ENCODE measurements at regions not wholly inside any gene's neighbourhood (a gene's known extent, or its start where the extent isn't known, plus 50 kb on each side); places are given as distances from the start of the nearest gene placed in this dataset.

- no peaks in the 10 kb centered on the region for H3K9me2 ChIP-seq (ENCODE audit: low read depth, low read length)
- H3K79me2 ChIP-seq (ENCODE audit: insufficient read depth, low read length): no peaks in the 10 kb centered on the region
- H3K9ac ChIP-seq (ENCODE audit: low read length): no peak overlapping the region
- H3K27ac ChIP-seq (ENCODE audit: low read depth, low read length, poor library complexity, severe bottlenecking): no peak overlapping the region
- no peaks in the 10 kb centered on the region for H3K9me3 ChIP-seq (ENCODE audit: low read length)
- TF ChIP-seq EZH2 (IDR thresholded peaks at IDR 0.05; ENCODE audit: borderline replicate concordance, low read length): no peak
- no peak for TF ChIP-seq CTCF (IDR thresholded peaks at IDR 0.05; ENCODE audit: low read length)
- H3K36me3 ChIP-seq (ENCODE audit: insufficient read depth, low read length): no peaks in the 10 kb centered on the region
- H3F3A ChIP-seq (ENCODE audit: insufficient read depth, low read length): no peaks in the 10 kb centered on the region
- H3K4me2 ChIP-seq (ENCODE audit: low read length): no peak overlapping the region
- H3K27me3 ChIP-seq (ENCODE audit: insufficient read depth, low read length): no peaks in the 10 kb centered on the region
- no peak overlapping the region for H3K4me3 ChIP-seq (ENCODE audit: low read depth, low read length, poor library complexity, severe bottlenecking)
- H2AFZ ChIP-seq (ENCODE audit: low read length): no peak overlapping the region
- no peaks in the 10 kb centered on the region for H4K20me1 ChIP-seq (ENCODE audit: insufficient read depth, low read length)
- no peaks in the 10 kb centered on the region for H3K4me1 ChIP-seq (ENCODE audit: insufficient read depth, low read length, severe bottlenecking)
Measured at GRCh38 chr10:108409306-108409705, 1244.8 kb upstream of the SORCS1 start.

DNA sequence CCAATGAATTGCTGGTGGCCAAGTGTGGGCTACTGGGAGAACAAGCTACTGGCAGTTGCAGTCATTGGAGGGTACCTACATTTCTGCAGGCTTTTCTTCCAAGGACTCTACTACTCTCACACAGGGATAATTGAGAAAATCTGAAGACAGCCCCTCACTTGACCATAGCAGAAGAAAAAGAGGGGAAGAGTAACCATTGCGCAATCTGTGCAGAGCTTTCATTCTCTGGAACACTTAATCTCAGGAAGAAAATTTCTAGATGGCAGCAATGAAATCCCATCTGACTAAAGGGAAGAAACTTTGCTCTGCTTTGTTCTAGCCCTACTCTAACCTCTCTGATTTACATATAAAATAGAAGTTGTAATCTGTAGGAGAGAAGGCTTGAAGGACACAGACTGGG, 1239.6 kb upstream of the SORCS1 start:
- Histone ChIP-seq H3K4me3 (ENCODE audit: low read depth, low read length, poor library complexity, severe bottlenecking) (no peak overlapping the region), H3K79me2 (ENCODE audit: insufficient read depth, low read length) (no peaks in the 10 kb centered on the region), H3K36me3 (ENCODE audit: insufficient read depth, low read length) (no peaks in the 10 kb centered on the region), H2AFZ (ENCODE audit: low read length) (no peak overlapping the region), H4K20me1 (ENCODE audit: insufficient read depth, low read length) (no peaks in the 10 kb centered on the region), H3K9me3 (ENCODE audit: low read length) (no peaks in the 10 kb centered on the region), H3K27ac (ENCODE audit: low read depth, low read length, poor library complexity, severe bottlenecking) (no peak overlapping the region), H3K4me2 (ENCODE audit: low read length) (no peak overlapping the region), H3K4me1 (ENCODE audit: insufficient read depth, low read length, severe bottlenecking) (no peaks in the 10 kb centered on the region), H3K9me2 (ENCODE audit: low read depth, low read length) (no peaks in the 10 kb centered on the region), H3F3A (ENCODE audit: insufficient read depth, low read length) (no peaks in the 10 kb centered on the region), H3K9ac (ENCODE audit: low read length) (no peak overlapping the region), H3K27me3 (ENCODE audit: insufficient read depth, low read length) (no peaks in the 10 kb centered on the region)
- TF ChIP-seq EZH2 (IDR thresholded peaks at IDR 0.05; ENCODE audit: borderline replicate concordance, low read length) (no peak), CTCF (IDR thresholded peaks at IDR 0.05; ENCODE audit: low read length) (no peak)

- TF ChIP-seq CTCF (IDR thresholded peaks at IDR 0.05; ENCODE audit: low read length): no peak
- no peak for TF ChIP-seq EZH2 (IDR thresholded peaks at IDR 0.05; ENCODE audit: borderline replicate concordance, low read length)
- Histone ChIP-seq H3K36me3 (ENCODE audit: insufficient read depth, low read length) (no peaks in the 10 kb centered on the region), H3K9me3 (ENCODE audit: low read length) (no peaks in the 10 kb centered on the region), H3K27me3 (ENCODE audit: insufficient read depth, low read length) (no peaks in the 10 kb centered on the region), H3K4me3 (ENCODE audit: low read depth, low read length, poor library complexity, severe bottlenecking) (no peak overlapping the region), H2AFZ (ENCODE audit: low read length) (no peak overlapping the region), H3K9ac (ENCODE audit: low read length) (no peak overlapping the region), H3K79me2 (ENCODE audit: insufficient read depth, low read length) (no peaks in the 10 kb centered on the region), H3K4me1 (ENCODE audit: insufficient read depth, low read length, severe bottlenecking) (no peaks in the 10 kb centered on the region), H3K27ac (ENCODE audit: low read depth, low read length, poor library complexity, severe bottlenecking) (no peak overlapping the region), H3K9me2 (ENCODE audit: low read depth, low read length) (no peaks in the 10 kb centered on the region), H3K4me2 (ENCODE audit: low read length) (no peak overlapping the region), H3F3A (ENCODE audit: insufficient read depth, low read length) (no peaks in the 10 kb centered on the region), H4K20me1 (ENCODE audit: insufficient read depth, low read length) (no peaks in the 10 kb centered on the region)
Measured at GRCh38 chr10:108399465-108399864, 1235.0 kb upstream of the SORCS1 start.

Measured in OCI-LY1 (cell line).